GM19239 (cell line): ENCODE measurements at regions not wholly inside any gene's neighbourhood (a gene's known extent, or its start where the extent isn't known, plus 50 kb on each side); places are given as distances from the start of the nearest gene placed in this dataset.
A peak's percentile ranks its signal among the peaks of the same experiment; 100 is the strongest.
"Not testable (repeated sequence)": the region's sequence is repeated elsewhere in the genome, so short reads cannot be mapped to it uniquely, and the experiment has no call there.

Experiments
- DNase-seq: peaks from one replicate; pipeline ENCODE4 v3.0.0; 2011; ENCODE audit warnings: low spot score; ENCODE audit not compliant: insufficient read length
- FAIRE-seq: peaks from 2 replicates; lab custom pipeline; 2011; peaks lifted over from hg19 to GRCh38; lab: Jason Lieb, UNC

DNA sequence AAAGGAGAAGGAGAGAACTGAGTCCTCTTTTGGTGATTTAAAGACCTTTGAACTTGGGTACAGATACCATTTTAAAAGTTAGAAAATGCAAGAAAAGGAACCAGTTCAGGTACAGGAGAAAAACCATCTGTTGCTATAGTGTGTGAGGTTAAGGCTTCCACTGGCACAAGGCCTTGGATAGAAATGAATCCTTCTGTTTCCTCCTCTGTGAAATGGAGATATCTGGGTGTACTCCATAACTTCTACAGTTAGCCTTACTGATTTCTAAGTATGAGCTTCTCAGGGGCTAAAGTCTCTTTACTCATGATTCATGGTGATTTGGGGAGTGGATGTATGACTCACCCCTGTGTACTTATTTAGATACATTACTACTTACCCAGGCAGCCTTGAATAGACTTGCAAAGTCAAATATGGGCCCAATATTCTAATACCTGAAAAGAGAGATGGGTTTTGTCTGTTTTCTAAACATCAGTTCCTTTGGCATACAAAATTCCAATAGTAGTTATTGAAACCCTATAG lies 117.2 kb upstream of the ADO start:
- peak; percentile 53 for FAIRE-seq

DNA sequence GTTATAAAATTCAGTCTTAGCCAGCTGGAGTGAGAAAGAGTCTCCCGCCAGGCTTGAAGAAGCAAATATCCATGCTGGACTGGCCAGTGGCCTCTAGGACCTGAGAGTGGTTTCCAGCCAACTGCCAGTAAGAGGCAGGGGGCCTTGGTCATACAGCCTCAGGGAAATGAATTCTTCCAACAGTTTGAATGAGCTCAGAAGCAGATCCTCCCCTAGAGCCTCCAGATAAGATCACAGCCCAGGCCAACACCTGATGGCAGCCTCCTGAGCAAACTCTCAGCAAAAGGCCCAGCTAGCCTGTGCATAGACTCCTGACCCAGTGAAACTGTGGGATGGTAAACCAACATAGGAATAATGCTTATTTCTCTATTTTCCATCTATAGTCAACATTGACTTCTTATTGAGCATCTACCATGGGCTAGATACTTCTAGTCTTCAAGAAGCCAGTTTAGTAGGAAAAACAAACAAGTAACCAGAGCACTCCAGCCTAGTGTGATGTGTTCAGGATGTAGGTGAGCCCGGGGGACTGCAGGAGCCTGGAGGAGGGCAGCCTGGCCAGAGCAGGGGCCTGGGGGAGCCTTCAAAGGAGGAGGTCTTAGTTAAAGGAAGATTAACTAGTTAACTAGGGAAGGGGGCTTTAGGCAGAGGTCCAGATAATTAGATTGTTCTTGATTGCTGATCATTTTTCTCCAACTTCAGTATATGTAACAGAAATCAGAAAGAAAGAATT lies 115.4 kb upstream of the ADO start:
- FAIRE-seq (peak; percentile 75), DNase-seq (no peak)

More for the DNA sequence above, 117.2 kb upstream of the ADO start:
- no peak for DNase-seq

GRCh38 chr10:62689712-62690111 lies 114.8 kb upstream of the ADO start:
- FAIRE-seq: peak; percentile 93

DNA sequence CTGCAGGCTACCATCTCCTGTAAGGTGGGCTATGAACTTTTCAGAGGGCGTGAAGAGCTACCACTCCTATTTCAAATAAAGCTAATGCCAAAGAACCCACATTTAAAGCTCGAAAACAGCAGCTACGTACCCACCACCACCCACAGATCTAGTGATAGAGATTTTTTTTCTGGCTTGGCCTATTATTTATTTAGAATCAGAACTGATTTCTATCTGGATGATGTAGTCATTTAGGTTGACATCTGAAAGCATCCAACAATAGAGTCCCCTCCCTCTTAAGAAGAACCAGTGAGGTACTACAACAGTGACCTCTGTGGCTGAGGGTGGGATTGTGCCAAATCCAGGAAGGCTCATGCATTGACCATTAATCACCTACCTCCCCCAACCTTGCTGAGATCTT lies 113.8 kb upstream of the ADO start:
- DNase-seq: no peak
- peak; percentile 91 for FAIRE-seq

More at GRCh38 chr10:62689712-62690111, 114.8 kb upstream of the ADO start:
- DNase-seq: peak; percentile 19

DNA sequence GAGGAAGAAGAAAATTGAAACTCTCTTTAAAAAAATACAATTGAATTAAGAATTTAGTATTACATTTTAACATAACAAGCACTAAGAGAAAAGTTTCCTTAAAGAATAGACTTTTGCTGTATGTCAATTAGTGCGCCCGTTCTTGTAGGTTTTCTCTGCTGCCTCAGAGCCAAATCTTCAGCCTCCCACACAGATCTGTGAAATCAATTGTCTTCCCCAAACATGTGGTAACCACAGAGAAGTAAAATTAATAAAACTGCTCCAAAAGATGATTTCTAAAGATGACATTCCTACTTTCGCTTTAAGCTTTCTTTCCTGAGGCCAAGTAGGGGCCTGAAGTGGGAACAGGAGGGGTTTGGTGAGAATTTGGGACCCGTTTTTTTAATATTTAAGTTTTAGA lies 113.2 kb upstream of the ADO start:
- FAIRE-seq: peak; percentile 90
- no peak for DNase-seq

DNA sequence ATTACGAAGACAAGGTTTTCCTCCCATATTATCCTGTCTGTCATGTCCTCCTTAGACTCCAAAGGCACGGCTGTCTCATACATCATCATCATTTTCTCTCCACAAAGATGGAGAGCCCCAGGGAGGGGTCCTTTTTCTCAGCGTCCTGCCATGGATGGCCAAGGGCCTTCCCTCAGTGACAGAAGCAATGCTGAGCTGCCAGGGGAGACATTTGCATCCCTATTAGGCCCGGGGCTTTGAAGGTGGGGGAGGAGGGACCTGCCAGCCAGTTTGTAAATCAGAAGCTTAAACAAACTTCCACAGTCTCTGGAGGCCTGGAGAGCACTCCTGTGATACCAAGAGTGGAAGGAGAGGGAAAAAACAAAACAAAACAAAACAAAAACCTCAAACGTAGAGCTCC lies 112.4 kb upstream of the ADO start:
- DNase-seq (no peak), FAIRE-seq (no peak)

- FAIRE-seq (no peak), DNase-seq (no peak)
Measured at GRCh38 chr10:62693306-62693705, 111.2 kb upstream of the ADO start.

- FAIRE-seq: no peak
- no peak for DNase-seq
Measured at GRCh38 chr10:62694537-62695126, 109.9 kb upstream of the ADO start.

GRCh38 chr10:62696798-62697197 lies 107.7 kb upstream of the ADO start:
- DNase-seq: no peak
- FAIRE-seq: peak; percentile 76

DNA sequence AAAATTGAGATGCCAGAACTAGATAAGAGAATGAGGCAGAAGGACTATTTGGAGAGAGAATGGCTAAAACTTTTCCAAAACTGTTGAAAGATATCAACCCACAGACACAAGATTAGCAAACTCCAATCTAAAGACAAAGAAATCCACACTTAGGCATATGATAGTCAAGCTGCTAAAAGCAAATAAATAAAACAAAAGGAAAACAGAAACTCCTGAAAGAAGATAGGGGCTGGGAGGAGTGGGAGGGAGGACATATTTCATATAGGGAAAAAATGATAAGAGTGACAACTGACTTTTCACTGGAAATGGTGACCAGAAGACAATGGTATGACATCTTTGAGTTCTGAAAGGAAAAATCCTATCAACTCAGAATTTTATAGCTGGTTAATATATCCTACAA lies 105.4 kb upstream of the ADO start:
- FAIRE-seq (no peak), DNase-seq (no peak)

DNA sequence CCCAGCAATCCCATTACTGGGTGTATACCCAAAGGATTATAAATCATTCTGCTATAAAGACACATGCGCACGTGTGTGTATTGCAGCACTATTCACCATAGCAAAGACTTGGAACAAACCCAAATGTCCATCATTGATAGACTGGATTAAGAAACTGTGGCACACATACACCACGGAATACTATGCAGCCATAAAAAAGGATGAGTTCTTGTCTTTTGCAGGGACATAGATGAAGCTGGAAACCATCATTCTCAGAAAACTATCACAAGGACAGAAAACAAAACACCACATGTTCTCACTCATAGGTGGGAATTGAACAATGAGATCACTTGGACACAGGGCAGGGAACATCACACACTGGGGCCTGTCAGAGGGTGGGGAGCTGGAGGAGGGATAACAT lies 100.4 kb upstream of the ADO start:
- not testable (repeated sequence) for FAIRE-seq, DNase-seq

DNA sequence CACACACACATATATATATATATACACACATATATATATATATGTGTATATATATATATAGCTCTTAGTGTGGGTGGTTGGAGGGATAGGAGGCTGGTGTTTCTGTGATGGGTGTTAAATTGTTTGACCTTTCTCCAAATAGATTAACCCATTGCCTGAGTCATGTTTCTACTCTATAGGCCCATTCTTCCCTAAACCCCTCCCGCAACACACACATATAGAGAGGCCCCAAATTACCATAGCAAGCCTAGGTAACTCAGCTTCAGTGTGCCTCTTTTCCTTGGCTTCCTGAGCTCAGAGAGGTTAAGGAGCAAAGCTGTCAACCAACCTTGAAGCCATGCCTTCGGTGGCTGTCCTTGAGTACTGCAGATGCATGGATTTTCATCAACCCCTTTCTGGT lies 98.7 kb upstream of the ADO start:
- FAIRE-seq (no peak), DNase-seq (no peak)

GRCh38 chr10:62707810-62708209 lies 96.7 kb upstream of the ADO start:
- DNase-seq (no peak), FAIRE-seq (peak; percentile 96)

DNA sequence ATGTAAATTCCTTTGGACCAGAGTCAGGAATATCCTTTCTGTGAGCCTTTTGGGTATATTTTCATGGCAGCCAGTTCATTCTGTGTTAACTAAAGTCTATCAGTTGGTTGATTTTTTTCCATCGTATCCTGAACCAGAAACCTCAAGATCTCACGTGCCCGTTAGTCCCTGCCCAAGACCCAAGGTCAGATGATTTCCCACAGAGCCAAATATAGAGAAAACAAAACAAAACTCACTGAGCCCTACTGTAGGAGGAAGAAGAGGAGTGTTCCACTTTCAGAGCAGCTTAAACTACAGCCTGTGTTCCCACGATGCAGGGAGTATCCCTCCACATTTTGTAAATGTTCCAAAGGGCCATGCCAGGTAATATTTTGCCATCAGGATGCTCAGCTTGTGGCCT lies 96.0 kb upstream of the ADO start:
- FAIRE-seq (peak; percentile 99), DNase-seq (no peak)

DNA sequence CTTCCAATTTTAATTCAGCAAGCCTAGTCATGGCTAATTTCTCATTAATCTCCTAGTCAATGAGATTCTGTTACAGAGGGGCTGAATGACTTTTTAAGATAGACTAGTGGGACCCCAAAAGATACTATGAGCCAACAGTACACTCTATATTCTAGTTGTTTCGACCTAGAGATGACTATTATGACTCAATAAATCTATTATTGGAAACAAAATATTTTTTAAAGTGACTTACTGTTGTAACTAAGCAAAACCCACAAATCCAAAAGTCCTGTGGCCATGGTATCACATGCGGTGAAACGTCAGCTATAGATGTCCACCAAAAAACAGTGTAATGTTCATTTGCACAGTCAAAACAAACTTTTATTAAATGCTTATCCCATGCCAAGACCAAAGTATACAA lies 95.3 kb upstream of the ADO start:
- DNase-seq: no peak
- FAIRE-seq: no peak

DNA sequence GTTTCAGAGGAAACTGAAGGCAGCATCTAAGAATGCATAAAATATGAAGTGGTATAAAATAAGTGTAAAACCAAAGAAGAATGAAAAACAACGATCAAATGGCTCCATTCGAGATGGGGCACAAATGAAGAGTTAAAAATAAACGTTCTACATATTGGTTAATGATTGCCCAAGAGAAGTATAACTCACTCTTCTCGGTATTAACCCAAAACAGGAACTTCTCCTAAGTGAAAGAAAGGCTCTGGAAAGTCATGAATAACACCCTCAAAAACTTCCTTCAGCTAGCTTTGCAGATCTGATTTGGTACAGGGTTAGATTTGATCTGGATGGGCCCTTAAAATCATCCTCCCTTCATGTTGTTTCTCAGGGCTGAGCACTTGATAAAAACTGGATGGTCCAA lies 94.3 kb upstream of the ADO start:
- DNase-seq: no peak
- peak; percentile 91 for FAIRE-seq

GRCh38 chr10:62715383-62715782 lies 89.1 kb upstream of the ADO start:
- FAIRE-seq: peak; percentile 42
- no peak for DNase-seq

DNA sequence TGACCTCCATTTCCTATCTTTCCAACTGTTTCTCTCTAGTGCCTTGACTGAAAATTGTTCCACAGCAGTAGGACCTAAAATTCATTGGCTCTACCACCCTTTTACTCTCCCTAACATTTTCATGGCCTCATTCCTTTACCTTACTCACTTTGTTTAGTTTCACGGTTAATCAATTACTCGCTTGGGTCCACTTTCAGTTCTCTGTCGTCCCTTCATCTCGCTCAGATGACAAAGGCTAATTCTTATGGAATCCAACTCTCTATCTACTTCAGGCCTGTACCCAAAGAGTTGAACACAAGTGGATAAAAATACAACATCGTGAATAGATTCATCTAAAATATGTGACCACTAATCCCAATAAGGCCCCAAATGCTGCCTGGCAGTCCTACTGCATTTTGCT lies 85.9 kb upstream of the ADO start:
- FAIRE-seq (peak; percentile 80), DNase-seq (no peak)

DNA sequence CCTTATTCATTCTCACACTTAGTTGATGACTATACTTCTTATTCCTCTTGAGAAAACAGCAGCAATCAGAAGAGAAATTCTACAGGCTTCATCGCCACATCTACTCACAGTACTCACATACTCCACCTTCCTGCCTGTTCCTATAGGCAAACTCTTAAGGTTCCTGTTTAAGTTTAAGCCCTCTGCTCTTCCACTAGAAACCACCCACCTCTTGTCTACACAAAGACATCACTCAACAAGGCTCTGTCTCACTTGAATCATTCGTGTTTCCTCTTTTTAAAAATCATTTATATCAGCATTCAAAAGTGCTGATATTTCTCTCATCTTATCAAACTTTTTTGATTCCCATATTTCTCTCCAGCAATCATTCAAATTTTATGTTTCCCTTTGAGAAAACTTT lies 85.5 kb upstream of the ADO start:
- FAIRE-seq: no peak
- DNase-seq: no peak

GRCh38 chr10:62721687-62722086 lies 82.8 kb upstream of the ADO start:
- DNase-seq (no peak), FAIRE-seq (no peak)

DNA sequence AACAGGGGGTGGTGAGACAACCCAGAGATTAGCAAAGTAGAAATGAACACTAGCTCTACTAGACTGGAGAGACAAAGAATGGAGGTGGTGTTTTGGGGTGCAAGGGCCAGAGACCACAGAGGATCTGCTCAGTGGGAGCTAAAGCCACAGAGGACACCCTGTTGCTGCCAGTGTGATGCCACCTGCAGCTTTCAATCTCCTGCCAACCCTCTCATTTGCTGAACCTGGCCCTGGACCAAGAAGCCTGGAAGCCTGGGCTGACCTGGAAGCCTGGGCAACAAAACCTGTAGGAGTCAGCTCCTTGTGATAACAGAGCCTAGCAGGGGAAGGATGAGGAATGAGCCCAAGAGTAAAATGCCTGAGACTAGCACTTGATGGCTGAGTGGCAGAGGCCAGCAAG lies 81.1 kb upstream of the ADO start:
- FAIRE-seq (no peak), DNase-seq (no peak)

DNA sequence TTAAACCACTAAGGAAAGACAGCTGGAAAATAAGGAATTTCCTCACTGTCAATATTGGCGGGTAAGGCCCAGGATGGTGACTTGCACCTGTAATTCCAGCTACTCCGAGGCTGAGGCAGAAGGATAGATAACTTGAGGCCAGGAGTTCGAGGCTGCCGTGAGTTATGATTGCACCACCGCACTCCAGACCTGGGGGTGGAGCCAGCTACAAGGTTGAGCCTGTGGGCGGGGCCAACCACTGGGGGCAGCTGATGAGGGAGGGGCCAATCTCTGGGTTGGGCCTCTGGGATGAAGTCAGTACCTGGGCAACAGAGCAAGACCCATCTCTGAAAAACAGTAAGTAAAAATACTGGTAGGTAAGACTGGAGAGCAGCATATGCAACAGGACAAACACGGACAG lies 80.1 kb upstream of the ADO start:
- DNase-seq: no peak
- FAIRE-seq: no peak
